DMS153 treated with DMSO at 0.1 percent for 48 hours (cell line): ENCODE measurements at regions not wholly inside any gene's neighbourhood (a gene's known extent, or its start where the extent isn't known, plus 50 kb on each side); places are given as distances from the start of the nearest gene placed in this dataset.
"Not testable (repeated sequence)": the region's sequence is repeated elsewhere in the genome, so short reads cannot be mapped to it uniquely, and the experiment has no call there.

Source experiments
- DNase-seq: peaks from one replicate; lab custom pipeline; 2025; ENCODE audit not compliant: unreplicated experiment; lab: John Stamatoyannopoulos, UW

- not testable (repeated sequence) for DNase-seq
Observed at GRCh38 chr3:193927413-193928206, 208.3 kb upstream of the HES1 start.

- no peak for DNase-seq
Observed at GRCh38 chr3:193928354-193929209, 207.4 kb upstream of the HES1 start.

GRCh38 chr3:193929373-193929772, 206.6 kb upstream of the HES1 start:
- DNase-seq, result no peak

- no peak for DNase-seq
Observed at GRCh38 chr3:193929921-193930646, 205.9 kb upstream of the HES1 start.

GRCh38 chr3:193932136-193932535, 203.8 kb upstream of the HES1 start:
- no peak for DNase-seq

GRCh38 chr3:193932576-193932975, 203.4 kb upstream of the HES1 start:
- no peak for DNase-seq

- DNase-seq, result no peak
Observed at GRCh38 chr3:193933451-193933850, 202.5 kb upstream of the HES1 start.

GRCh38 chr3:193935916-193936315, 200.0 kb upstream of the HES1 start:
- no peak for DNase-seq

- DNase-seq, result peak; percentile 98
Observed at GRCh38 chr3:193938613-193939012, 197.3 kb upstream of the HES1 start.

GRCh38 chr3:193939527-193939926, 196.4 kb upstream of the HES1 start:
- no peak for DNase-seq

- no peak for DNase-seq
Observed at GRCh38 chr3:193940526-193940925, 195.4 kb upstream of the HES1 start.

- no peak for DNase-seq
Observed at GRCh38 chr3:193941486-193941885, 194.5 kb upstream of the HES1 start.

GRCh38 chr3:193942516-193943055, 193.4 kb upstream of the HES1 start:
- DNase-seq, result no peak

GRCh38 chr3:193943200-193943599, 192.7 kb upstream of the HES1 start:
- DNase-seq, result no peak

GRCh38 chr3:193943851-193944517, 192.0 kb upstream of the HES1 start:
- DNase-seq, result no peak

GRCh38 chr3:193944518-193944884, 191.4 kb upstream of the HES1 start:
- no peak for DNase-seq

- no peak for DNase-seq
Observed at GRCh38 chr3:193945143-193945542, 190.8 kb upstream of the HES1 start.

- peak; percentile 99 for DNase-seq
Observed at GRCh38 chr3:193946945-193947344, 189.0 kb upstream of the HES1 start.

GRCh38 chr3:193947596-193947995, 188.4 kb upstream of the HES1 start:
- DNase-seq, result no peak

GRCh38 chr3:193948459-193948858, 187.5 kb upstream of the HES1 start:
- DNase-seq, result no peak

- no peak for DNase-seq
Observed at GRCh38 chr3:193951859-193952258, 184.1 kb upstream of the HES1 start.
